OCI-LY1 (cell line): ENCODE measurements at regions not wholly inside any gene's neighbourhood (a gene's known extent, or its start where the extent isn't known, plus 50 kb on each side); places are given as distances from the start of the nearest gene placed in this dataset.

Source experiments
- H2AFZ ChIP-seq: fragments of 200-600 bp; sonication (generic), shearing (Covaris generic); 2 replicates; pipeline ENCODE4 v1.6.0; 2014; ENCODE audit warnings: antibody characterized with exemption, mild to moderate bottlenecking, low read length
- H3F3A ChIP-seq: fragments of 200-600 bp; sonication (generic), shearing (Covaris generic); 2 replicates; pipeline ENCODE4 v1.6.0; 2014; ENCODE audit warnings: mild to moderate bottlenecking, antibody characterized with exemption, low read length, moderate library complexity; ENCODE audit not compliant: insufficient read depth
- H3K27ac ChIP-seq: fragments of 200-600 bp; sonication (generic); 2 replicates; pipeline ENCODE4 v1.5.1; 2014; ENCODE audit warnings: low read length, mixed run types, mild to moderate bottlenecking, low read depth; ENCODE audit not compliant: poor library complexity, severe bottlenecking
- H3K27me3 ChIP-seq: fragments of 200-600 bp; sonication (generic); 2 replicates; pipeline ENCODE4 v1.6.0; 2014; ENCODE audit warnings: antibody characterized with exemption, mild to moderate bottlenecking, low read length, moderate library complexity; ENCODE audit not compliant: insufficient read depth
- H3K36me3 ChIP-seq: fragments of 200-600 bp; sonication (generic); 2 replicates; pipeline ENCODE4 v1.6.1; 2014; ENCODE audit warnings: mild to moderate bottlenecking, antibody characterized with exemption, low read length, moderate library complexity, mixed read lengths; ENCODE audit not compliant: insufficient read depth
- H3K4me1 ChIP-seq: fragments of 200-600 bp; sonication (generic); 2 replicates; pipeline ENCODE4 v1.5.1; 2014; ENCODE audit warnings: mild to moderate bottlenecking, low read length, moderate library complexity; ENCODE audit not compliant: insufficient read depth, severe bottlenecking
- H3K4me2 ChIP-seq: fragments of 200-600 bp; sonication (generic), shearing (Covaris generic); 2 replicates; pipeline ENCODE4 v1.6.1; 2014; ENCODE audit warnings: low read length
- H3K4me3 ChIP-seq: fragments of 200-600 bp; sonication (generic); 2 replicates; pipeline ENCODE4 v1.5.1; 2014; ENCODE audit warnings: low read length, low read depth, mild to moderate bottlenecking, mixed read lengths; ENCODE audit not compliant: poor library complexity, severe bottlenecking
- H3K79me2 ChIP-seq: fragments of 200-600 bp; shearing (Covaris generic); 2 replicates; pipeline ENCODE4 v1.6.1; 2016; ENCODE audit warnings: mixed run types, low read length, mixed read lengths; ENCODE audit not compliant: insufficient read depth
- H3K9ac ChIP-seq: fragments of 200-600 bp; sonication (generic), shearing (Covaris generic); 2 replicates; pipeline ENCODE4 v1.6.1; 2014; ENCODE audit warnings: mild to moderate bottlenecking, low read length, mixed read lengths
- H3K9me2 ChIP-seq: fragments of 200-600 bp; sonication (generic), shearing (Covaris generic); 2 replicates; pipeline ENCODE4 v1.6.1; 2014; ENCODE audit warnings: low read depth, mild to moderate bottlenecking, low read length, mixed read lengths
- H3K9me3 ChIP-seq: fragments of 200-600 bp; shearing (Covaris generic); 2 replicates; pipeline ENCODE4 v1.6.1; 2014; ENCODE audit warnings: low read length, mixed read lengths
- H4K20me1 ChIP-seq: fragments of 200-600 bp; sonication (generic), shearing (Covaris generic); 2 replicates; pipeline ENCODE4 v1.6.0; 2016; ENCODE audit warnings: mild to moderate bottlenecking, low read length; ENCODE audit not compliant: insufficient read depth
- CTCF ChIP-seq: fragments of 200-600 bp; sonication (generic), shearing (Covaris generic); IDR thresholded peaks from 2 replicates; pipeline ENCODE4 v1.5.1; 2017; ENCODE audit warnings: mild to moderate bottlenecking, antibody characterized with exemption, low read length, moderate library complexity, mixed read lengths
- EZH2 ChIP-seq: fragments of 200-600 bp; sonication (generic), shearing (Covaris generic); IDR thresholded peaks from 2 replicates; pipeline ENCODE4 v1.8.0; 2017; ENCODE audit warnings: borderline replicate concordance, mixed run types, mild to moderate bottlenecking, antibody characterized with exemption, low read length, moderate library complexity, mixed read lengths

GRCh38 chr7:121488111-121488650 is 92.1 kb upstream of the FAM3C start:
- H3K9ac ChIP-seq, result no peak overlapping the region
- no peaks in the 10 kb centered on the region for H3K79me2 ChIP-seq
- no peaks in the 10 kb centered on the region for H4K20me1 ChIP-seq
- no peaks in the 10 kb centered on the region for H3K36me3 ChIP-seq
- H2AFZ ChIP-seq, result no peak overlapping the region
- no peaks in the 10 kb centered on the region for H3F3A ChIP-seq
- no peaks in the 10 kb centered on the region for H3K9me3 ChIP-seq
- H3K27me3 ChIP-seq, result no peaks in the 10 kb centered on the region
- TF ChIP-seq CTCF, result no peak
- no peak for TF ChIP-seq EZH2
- no peaks in the 10 kb centered on the region for H3K4me1 ChIP-seq
- H3K4me3 ChIP-seq, result no peak overlapping the region
- no peaks in the 10 kb centered on the region for H3K9me2 ChIP-seq
- no peak overlapping the region for H3K4me2 ChIP-seq
- no peak overlapping the region for H3K27ac ChIP-seq

- no peaks in the 10 kb centered on the region for H3K27me3 ChIP-seq
- no peaks in the 10 kb centered on the region for H3F3A ChIP-seq
- no peaks in the 10 kb centered on the region for H3K9me2 ChIP-seq
- no peak overlapping the region for H3K9ac ChIP-seq
- H3K4me1 ChIP-seq, result no peaks in the 10 kb centered on the region
- H3K9me3 ChIP-seq, result no peaks in the 10 kb centered on the region
- no peak overlapping the region for H3K4me3 ChIP-seq
- no peak overlapping the region for H3K27ac ChIP-seq
- H3K4me2 ChIP-seq, result no peak overlapping the region
- no peaks in the 10 kb centered on the region for H3K36me3 ChIP-seq
- no peaks in the 10 kb centered on the region for H4K20me1 ChIP-seq
- no peak overlapping the region for H2AFZ ChIP-seq
- no peaks in the 10 kb centered on the region for H3K79me2 ChIP-seq
- TF ChIP-seq CTCF, result no peak
- no peak for TF ChIP-seq EZH2
Measured at GRCh38 chr7:121486590-121486989, 90.5 kb upstream of the FAM3C start.

GRCh38 chr7:121485467-121486243 is 89.5 kb upstream of the FAM3C start:
- TF ChIP-seq EZH2 (no peak), CTCF (no peak)
- H3K9me2 ChIP-seq, result no peaks in the 10 kb centered on the region
- H3K4me2 ChIP-seq, result no peak overlapping the region
- H2AFZ ChIP-seq, result no peak overlapping the region
- no peaks in the 10 kb centered on the region for H3K79me2 ChIP-seq
- H3K9ac ChIP-seq, result no peak overlapping the region
- no peaks in the 10 kb centered on the region for H3K27me3 ChIP-seq
- H3K27ac ChIP-seq, result no peak overlapping the region
- no peak overlapping the region for H3K4me3 ChIP-seq
- no peaks in the 10 kb centered on the region for H3K4me1 ChIP-seq
- no peaks in the 10 kb centered on the region for H3F3A ChIP-seq
- no peaks in the 10 kb centered on the region for H3K9me3 ChIP-seq
- H4K20me1 ChIP-seq, result no peaks in the 10 kb centered on the region
- no peaks in the 10 kb centered on the region for H3K36me3 ChIP-seq
